ENCODE measurements at regions not wholly inside any gene's neighbourhood (a gene's known extent, or its start where the extent isn't known, plus 50 kb on each side); places are given as distances from the start of the nearest gene placed in this dataset.

- H3K36me3 Mint-ChIP-seq, result no peaks in the 10 kb centered on the region
- peak in 1 of 2 experiments; percentile 53 for DNase-seq (ENCODE audit: low spot score in 2 of 2, unreplicated experiment in 2 of 2)
- no peak overlapping the region for H3K27ac Mint-ChIP-seq
- peaks cover 25% of the 10 kb centered on the region for H3K27me3 Mint-ChIP-seq (ENCODE audit: low read depth)
- no peaks in the 10 kb centered on the region for H3K9me3 Mint-ChIP-seq
- no peak overlapping the region for H3K4me3 Mint-ChIP-seq
- peaks cover 11% of the 10 kb centered on the region for H3K4me1 Mint-ChIP-seq
- TF ChIP-seq CTCF (IDR thresholded peaks at IDR 0.05; ENCODE audit: unreplicated experiment), result no peak
These were observed 237.5 kb downstream of the CD83 start for GRCh38 chr6:14354919-14355572.

- H3K36me3 Mint-ChIP-seq, result no peaks in the 10 kb centered on the region
- DNase-seq (ENCODE audit: low spot score in 2 of 2, unreplicated experiment in 2 of 2), result no peak
- TF ChIP-seq CTCF (IDR thresholded peaks at IDR 0.05; ENCODE audit: unreplicated experiment), result no peak
- H3K4me1 Mint-ChIP-seq, result peaks cover 10% of the 10 kb centered on the region
- H3K27ac Mint-ChIP-seq, result no peak overlapping the region
- H3K4me3 Mint-ChIP-seq, result no peak overlapping the region
- H3K9me3 Mint-ChIP-seq, result no peaks in the 10 kb centered on the region
- peaks cover 33% of the 10 kb centered on the region for H3K27me3 Mint-ChIP-seq (ENCODE audit: low read depth)
These were observed 241.9 kb downstream of the CD83 start for GRCh38 chr6:14359438-14359837.

- H3K4me1 Mint-ChIP-seq, result peaks cover 2% of the 10 kb centered on the region
- no peak overlapping the region for H3K27ac Mint-ChIP-seq
- DNase-seq (ENCODE audit: low spot score in 2 of 2, unreplicated experiment in 2 of 2), result no peak
- H3K36me3 Mint-ChIP-seq, result no peaks in the 10 kb centered on the region
- no peaks in the 10 kb centered on the region for H3K9me3 Mint-ChIP-seq
- no peak for TF ChIP-seq CTCF (IDR thresholded peaks at IDR 0.05; ENCODE audit: unreplicated experiment)
- peaks cover 33% of the 10 kb centered on the region for H3K27me3 Mint-ChIP-seq (ENCODE audit: low read depth)
- H3K4me3 Mint-ChIP-seq, result no peak overlapping the region
These were observed 243.0 kb downstream of the CD83 start for GRCh38 chr6:14360565-14360964.

- Mint-ChIP-seq H3K4me3 (no peak overlapping the region), H3K9me3 (no peaks in the 10 kb centered on the region), H3K4me1 (peaks cover 2% of the 10 kb centered on the region), H3K27ac (no peak overlapping the region), H3K36me3 (no peaks in the 10 kb centered on the region), H3K27me3 (ENCODE audit: low read depth) (peaks cover 33% of the 10 kb centered on the region)
- DNase-seq (ENCODE audit: low spot score in 2 of 2, unreplicated experiment in 2 of 2), result no peak
- no peak for TF ChIP-seq CTCF (IDR thresholded peaks at IDR 0.05; ENCODE audit: unreplicated experiment)
These were observed 243.7 kb downstream of the CD83 start for GRCh38 chr6:14361297-14361696.

- H3K4me3 Mint-ChIP-seq, result no peak overlapping the region
- DNase-seq (ENCODE audit: low spot score in 2 of 2, unreplicated experiment in 2 of 2), result no peak
- peaks cover 31% of the 10 kb centered on the region for H3K27me3 Mint-ChIP-seq (ENCODE audit: low read depth)
- no peak overlapping the region for H3K27ac Mint-ChIP-seq
- H3K36me3 Mint-ChIP-seq, result no peaks in the 10 kb centered on the region
- no peaks in the 10 kb centered on the region for H3K9me3 Mint-ChIP-seq
- H3K4me1 Mint-ChIP-seq, result peaks cover 2% of the 10 kb centered on the region
- TF ChIP-seq CTCF (IDR thresholded peaks at IDR 0.05; ENCODE audit: unreplicated experiment), result no peak
These were observed 244.5 kb downstream of the CD83 start for GRCh38 chr6:14361956-14362587.
